HG02870 (cell line): ENCODE measurements at regions not wholly inside any gene's neighbourhood (a gene's known extent, or its start where the extent isn't known, plus 50 kb on each side); places are given as distances from the start of the nearest gene placed in this dataset.

Experiments
- ATAC-seq: cut with Tn5 transposase; IDR thresholded peaks from one replicate; pipeline ENCODE4 v1.9.1; 2021; ENCODE audit warnings: mild to moderate bottlenecking, moderate library complexity; ENCODE audit not compliant: unreplicated experiment

DNA sequence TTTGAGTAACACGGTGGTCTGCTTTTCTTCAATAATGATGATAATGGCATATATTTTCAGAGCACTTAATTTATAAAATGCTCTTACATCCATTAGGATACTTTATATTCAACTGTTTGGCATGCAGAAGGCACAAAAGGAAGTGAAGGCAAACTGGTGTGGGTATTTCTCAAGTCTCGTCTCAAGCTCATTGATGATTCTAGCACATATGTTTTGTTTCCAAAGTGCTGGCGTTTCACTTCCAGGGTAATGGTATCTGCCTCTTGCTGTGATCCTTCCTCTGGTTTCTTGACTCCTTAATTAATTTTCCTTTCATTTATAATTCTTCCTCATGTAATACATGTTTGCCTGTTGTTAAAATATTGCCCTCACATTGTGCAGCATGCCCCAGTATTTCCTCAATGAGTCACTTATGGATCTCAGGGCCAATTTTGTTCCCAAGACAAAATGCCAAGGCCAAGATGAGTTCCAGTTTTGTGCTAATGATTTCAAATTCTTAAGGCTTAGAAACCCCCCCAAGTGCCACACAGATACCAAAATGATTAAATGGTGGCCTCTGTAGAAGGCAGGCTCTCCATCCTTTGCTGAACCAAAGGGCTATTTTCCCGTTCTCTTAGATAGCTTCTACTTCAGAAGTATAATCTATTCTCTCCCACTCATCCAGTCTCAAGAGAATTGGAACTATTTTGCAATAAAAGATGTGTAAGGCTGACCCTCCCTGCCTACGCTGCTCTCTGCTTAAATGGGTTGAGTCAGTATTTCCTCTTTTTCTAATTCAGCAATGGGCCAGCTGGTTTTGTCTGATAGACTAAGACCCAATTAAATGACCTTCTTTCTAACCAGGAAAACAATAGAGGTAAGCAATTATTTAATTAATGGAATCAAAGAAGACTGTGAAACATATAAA, 171.2 kb downstream of the ZNF365 start:
- ATAC-seq = no peak

DNA sequence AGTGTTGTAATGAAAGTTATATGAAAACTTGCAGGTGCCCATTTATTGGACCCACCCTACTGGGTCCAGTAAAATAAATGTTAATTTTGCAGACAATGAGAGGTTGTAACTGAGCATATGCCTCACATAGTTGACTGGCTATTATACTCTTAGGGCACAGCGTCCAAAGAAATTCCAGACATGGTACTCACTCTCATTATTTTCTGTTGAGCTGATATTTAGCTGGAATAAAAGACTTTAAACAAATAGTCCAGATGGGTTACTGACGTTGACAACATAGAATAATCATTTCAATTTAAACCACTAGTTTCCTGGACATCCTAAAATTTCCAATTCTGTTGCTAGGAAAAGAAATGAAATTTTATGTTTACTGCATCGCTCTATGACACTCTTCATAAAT, 174.5 kb downstream of the ZNF365 start:
- no peak for ATAC-seq

GRCh38 chr10:62550173-62550572, 176.0 kb downstream of the ZNF365 start:
- ATAC-seq = no peak

- peak; percentile 73 for ATAC-seq
Observed at GRCh38 chr10:62554632-62555199, 180.5 kb downstream of the ZNF365 start.

DNA sequence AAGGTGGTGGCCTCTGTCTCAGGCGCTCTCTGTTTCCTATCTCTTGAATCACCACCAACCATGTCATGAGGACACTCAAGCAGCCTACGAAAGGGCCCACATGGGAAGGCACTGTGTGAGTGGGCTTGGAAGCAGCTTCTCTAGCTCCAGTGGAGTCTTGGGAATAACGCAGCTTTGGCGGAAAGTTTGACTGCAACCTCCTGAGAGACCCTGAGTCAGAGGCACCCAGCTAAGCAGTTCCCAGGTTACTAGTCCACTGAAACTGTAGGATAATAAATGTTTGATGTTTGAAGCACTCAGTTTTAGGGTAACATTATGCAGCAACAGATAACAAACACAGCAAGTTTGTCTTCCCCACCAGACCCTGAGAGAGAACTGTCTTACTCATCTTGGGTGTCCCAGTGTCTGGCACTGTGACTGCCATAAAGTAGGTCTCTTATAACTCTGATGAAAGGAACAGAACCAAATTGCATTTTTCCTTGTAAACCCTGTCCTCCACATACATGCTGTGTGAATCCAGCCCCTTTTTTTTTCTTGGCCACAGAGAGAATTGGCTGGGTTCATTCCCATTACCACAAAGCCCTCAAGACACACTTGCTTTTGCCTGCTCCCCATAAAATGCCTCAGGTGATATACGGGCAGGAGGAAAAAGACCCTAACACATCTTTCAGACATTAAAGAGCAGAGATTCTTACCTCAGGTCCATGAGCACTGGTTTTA, 185.5 kb downstream of the ZNF365 start:
- no peak for ATAC-seq

GRCh38 chr10:62560201-62560819, 186.1 kb downstream of the ZNF365 start:
- no peak for ATAC-seq

DNA sequence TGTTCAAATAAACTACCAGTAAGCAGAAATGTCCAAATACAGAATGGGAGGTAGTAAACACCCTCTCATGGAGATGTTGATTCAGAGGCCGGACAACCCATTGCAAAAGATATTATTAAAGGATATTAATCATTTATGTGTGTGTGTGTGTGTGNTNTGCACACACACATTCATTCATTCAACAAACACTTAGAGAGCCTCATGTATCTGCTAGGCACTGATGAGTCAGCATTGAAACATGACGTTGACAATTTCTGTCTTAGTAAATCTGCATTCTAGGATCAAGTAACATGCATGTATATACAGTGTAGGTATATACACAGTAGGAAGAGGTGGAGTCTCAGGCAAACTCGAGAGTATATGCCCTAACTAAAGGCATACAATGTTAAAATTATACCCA, 187.0 kb downstream of the ZNF365 start:
- no peak for ATAC-seq

DNA sequence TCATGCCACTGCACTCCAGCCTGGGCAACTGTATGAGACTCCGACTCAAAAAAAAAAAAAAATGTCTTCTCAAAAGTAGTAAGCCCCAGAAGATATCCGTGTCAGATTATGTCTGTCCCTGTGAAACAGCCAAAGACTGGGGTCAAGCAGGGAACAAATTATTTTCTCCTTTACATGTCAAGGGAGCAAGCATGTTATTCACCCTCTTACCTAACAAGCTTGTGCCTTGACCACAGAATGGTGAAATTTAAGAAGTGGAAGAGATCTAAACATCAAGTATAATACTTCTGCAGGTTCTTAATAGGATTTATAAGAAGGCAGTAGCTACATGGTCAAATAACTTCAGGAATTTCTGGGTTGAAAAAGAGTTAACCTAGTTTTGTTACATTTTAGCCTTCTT, 187.9 kb downstream of the ZNF365 start:
- ATAC-seq = no peak

DNA sequence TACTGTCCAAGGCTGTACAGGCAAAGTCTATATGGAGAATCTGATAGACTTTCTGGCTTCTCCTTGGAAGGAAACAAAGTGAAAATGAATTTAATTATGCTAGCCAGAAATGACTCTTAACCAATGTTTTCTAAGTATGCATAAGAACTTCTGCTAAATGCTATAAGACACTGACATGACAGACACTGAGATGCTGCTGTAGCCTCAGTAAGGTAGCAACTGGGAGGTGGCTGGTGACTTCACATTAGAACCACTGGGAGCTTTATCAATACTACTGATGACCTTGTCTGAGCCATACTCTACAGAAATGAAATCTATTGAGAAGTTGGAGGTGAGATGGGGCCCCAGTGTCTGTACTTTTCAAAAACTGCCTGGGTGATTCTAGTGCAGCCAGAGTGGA, 188.6 kb downstream of the ZNF365 start:
- no peak for ATAC-seq

GRCh38 chr10:62573929-62574328, 199.8 kb downstream of the ZNF365 start:
- peak; percentile 50 for ATAC-seq

DNA sequence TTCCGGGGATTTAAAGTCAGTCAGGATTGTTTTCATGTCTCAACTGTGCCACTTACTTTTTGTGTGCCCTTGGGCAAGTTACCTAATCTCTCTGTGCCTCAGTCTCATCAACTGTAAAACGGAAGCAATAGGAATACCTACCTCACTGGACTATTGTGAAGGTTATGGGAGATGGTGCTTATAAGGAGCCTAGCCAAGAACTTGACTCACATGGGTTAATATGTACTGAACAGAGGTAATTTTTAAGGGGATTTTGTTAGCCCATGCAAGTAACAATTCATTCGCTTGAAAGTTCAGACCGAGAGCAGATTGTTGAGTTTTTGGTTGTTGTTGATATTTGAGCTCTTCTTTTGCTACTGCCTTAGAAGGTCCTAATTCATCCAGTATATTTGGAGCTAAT, 202.9 kb downstream of the ZNF365 start:
- no peak for ATAC-seq

DNA sequence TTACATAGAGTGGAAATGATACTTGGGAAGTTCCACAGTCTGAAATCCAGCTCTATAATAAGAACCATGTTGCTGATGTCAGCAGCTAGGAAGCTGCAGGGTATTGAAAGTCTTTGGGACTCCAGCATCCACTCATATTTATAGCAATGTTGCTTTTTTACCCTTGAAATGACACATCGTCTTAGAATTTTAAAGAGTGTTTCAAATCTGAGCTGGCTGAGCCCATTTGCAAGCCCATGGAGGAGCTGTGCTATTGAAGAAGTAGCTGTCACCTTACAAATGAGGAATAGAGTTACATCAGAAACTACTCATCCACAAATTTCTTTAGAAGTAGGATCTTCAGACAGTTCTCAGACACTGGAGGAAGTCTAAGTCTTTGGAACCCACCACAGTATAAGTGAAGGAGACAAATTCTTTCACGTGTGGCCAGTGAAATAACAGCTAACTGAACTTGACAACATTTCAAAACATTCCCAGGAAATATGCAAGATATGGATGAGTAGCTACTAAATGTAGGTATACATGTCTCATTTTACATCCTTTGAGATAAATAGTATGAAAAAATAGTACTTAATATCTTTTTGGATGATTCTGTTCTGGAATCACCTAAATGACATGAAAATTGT, 203.6 kb downstream of the ZNF365 start:
- ATAC-seq = no peak

DNA sequence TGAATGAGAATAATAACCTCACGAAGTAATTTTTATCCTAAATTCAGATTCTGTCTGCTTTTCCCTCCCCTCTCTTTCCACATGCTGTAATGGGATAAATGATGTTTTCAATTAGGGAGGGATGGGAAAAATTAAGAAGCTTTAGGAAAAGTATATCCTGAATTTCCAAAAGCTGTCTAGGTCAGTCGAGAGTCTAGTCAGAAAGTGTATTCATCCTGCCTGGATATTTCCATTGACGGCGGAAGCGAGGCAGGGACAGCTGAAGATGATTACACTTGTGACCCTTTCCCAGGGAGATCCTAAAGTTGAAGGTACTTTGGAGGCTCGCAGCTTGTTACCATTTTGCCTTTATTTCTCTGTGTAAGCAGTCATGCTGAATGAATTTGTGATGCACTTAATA, 204.1 kb downstream of the ZNF365 start:
- no peak for ATAC-seq

DNA sequence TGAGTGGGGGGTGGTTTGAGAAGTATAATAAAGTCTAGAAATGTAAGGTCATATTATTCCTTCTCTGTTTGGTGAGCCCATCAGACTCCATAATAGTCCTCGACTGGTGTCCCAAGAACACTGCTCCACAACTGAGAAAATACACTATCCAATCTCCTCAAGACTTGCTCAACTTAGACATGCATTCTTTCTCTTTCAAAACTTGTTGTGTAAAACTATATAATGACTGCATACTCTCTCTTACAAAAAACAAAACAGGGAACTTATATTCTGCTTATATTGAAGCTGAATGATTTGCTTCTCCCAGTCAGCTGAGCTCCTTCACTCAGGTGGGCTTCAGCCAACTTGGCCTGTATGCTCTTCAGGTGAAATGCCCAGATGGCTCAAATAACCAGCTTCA, 204.7 kb downstream of the ZNF365 start:
- no peak for ATAC-seq

GRCh38 chr10:62580396-62580795, 206.2 kb downstream of the ZNF365 start:
- ATAC-seq = no peak

DNA sequence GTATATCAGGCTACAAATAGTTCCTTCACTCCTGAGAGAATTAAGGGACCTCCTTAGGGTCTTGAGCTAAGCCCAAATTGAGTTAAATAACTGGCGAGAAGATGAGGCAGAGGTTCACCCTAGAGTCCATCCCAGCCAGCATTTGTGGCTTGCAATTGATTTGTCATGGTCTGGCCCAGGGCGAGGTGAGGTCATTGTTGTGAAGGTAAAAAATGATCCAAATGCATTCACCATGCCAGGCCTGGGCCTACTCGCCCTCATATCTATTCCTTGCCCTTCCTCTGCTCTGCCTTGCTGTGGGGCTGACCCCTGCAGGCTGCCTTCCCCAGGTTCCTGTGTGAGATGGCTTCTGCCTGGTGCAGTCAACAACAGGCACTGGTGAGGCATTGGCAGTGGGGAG, 207.2 kb downstream of the ZNF365 start:
- no peak for ATAC-seq

DNA sequence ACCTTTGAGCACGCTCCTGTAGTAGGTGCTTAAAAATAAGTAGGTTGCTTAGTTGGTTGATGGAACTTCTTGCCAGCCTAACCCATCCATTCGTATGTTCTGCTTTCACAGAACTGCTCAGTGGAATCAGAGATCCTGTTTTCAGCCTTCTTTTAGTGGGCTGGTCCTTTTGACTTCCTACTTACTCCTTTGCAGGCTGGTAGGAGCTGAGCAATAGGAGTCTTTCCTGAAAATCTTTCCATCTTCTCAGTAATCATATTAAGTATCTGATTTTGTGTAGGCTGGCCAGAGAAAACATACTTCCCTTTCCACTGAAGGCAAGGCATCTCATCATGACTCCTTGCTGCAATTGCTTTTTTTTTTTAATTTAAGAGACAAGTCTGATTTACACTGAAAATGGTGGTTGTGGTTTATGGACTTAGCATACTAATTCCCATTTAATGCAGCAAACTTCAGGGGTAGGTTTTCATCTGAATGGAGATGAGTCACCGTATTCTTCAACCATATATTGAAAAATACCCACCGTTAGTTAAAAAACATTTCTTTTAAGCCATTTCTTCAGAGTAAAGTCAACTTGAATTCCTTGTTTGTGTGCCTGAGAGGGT, 208.0 kb downstream of the ZNF365 start:
- no peak for ATAC-seq

- no peak for ATAC-seq
Observed at GRCh38 chr10:62582804-62583208, 208.6 kb downstream of the ZNF365 start.

DNA sequence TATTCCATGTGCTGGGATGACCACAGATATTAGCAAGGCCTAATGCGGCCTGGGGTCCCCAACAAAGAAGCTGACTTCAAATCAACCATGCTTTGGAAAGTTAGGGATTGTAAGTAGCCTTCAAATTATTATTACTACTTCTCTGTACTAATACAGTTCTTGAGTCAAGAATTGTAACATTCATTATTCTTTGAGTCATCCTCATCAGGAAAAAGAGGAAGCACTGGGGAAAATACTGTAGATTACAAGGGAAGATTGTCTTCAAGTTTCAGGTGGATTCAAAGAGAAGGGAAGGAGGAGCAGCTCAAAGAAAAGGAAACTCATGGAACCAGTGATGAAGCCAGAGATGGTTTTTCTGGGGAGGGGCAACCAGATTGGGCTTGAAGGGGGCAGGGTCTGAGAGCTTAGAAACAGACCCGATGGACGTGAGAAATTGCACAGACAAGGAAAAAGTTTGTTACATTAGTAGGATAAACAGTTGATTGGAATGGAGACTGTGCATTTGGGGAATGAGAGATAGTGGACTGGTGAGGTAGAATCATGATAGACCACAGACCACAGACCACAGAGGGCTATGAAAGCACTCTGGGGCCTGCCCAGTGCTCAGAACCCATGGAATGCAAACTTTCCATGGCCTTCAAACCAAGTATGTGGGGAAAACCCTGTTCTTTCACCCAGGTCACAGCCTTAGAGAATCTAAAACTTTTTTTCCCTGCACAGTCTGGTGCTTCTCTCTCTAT, 209.9 kb downstream of the ZNF365 start:
- peak; percentile 54 for ATAC-seq

DNA sequence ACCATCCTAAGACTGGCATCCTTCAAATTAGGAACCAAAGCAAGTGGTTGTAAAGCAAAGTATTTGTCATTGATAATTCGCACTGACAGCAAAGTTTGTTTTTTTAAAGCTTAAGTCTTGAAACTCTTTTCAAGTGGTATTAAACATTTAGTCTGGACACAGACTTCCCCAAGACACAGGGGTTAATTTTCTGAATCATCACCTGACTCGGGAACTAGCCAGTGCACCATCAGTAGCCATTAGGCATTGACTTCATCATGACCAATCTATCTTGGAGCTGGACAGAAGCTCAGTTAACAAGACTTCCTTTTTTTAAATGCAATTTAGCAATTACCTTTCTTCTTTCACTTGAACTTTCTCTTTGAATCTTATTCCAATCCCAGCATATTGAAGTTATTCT, 210.6 kb downstream of the ZNF365 start:
- ATAC-seq = no peak
